Peyer's patch (tissue), 4 donors: ENCODE measurements at regions not wholly inside any gene's neighbourhood (a gene's known extent, or its start where the extent isn't known, plus 50 kb on each side); places are given as distances from the start of the nearest gene placed in this dataset.

Experiments used
- DNase-seq, 3 donors: peaks; one replicate each; pipeline ENCODE4 v3.0.0-alpha.2; 2017 to 2019
- H3K27ac ChIP-seq, 4 donors: fragments of 200-600 bp; sonication (generic); one replicate each; pipeline ENCODE4 v1.5.1; 2016 to 2019
- H3K27me3 ChIP-seq, 2 donors: fragments of 200-600 bp; sonication (generic); one replicate each; pipeline ENCODE4 v1.5.1; 2019
- H3K36me3 ChIP-seq, 3 donors: fragments of 200-600 bp; sonication (generic); one replicate each; pipeline ENCODE4 v1.5.1; 2016 to 2019
- H3K4me1 ChIP-seq, 4 donors: fragments of 200-600 bp; sonication (generic); one replicate each; pipeline ENCODE4 v1.5.1; 2016 to 2019
- H3K4me3 ChIP-seq, 4 donors: fragments of 200-600 bp; sonication (generic); 1 replicate in 3 of 4; 2 replicates in 1 of 4; pipeline ENCODE4 v1.5.1; 2016 to 2019; ENCODE audit warnings: mild to moderate bottlenecking in 1 of 4
- H3K9me3 ChIP-seq, 4 donors: fragments of 200-600 bp; sonication (generic); one replicate each; pipeline ENCODE4 v1.5.1; 2016 to 2019; ENCODE audit warnings: mild to moderate bottlenecking in 1 of 4
- POLR2A ChIP-seq, 2 donors: fragments of 450-650 bp; IDR thresholded peaks; one replicate each; pipeline ENCODE4 v1.5.1; 2017; ENCODE audit warnings: antibody characterized with exemption in 2 of 2, mild to moderate bottlenecking in 2 of 2, moderate library complexity in 2 of 2
- TF ChIP-seq, protein P1 (sequence below), 6 experiments: fragments of 450-650 bp in 4 of 6; fragments of 200-600 bp in 2 of 6; sonication (generic) in 1 of 6; IDR thresholded peaks; one replicate each; pipeline ENCODE4 v1.5.1; 2017 to 2019; ENCODE audit warnings: antibody characterized with exemption in 6 of 6, mild to moderate bottlenecking in 3 of 6, moderate library complexity in 1 of 6

DNA sequence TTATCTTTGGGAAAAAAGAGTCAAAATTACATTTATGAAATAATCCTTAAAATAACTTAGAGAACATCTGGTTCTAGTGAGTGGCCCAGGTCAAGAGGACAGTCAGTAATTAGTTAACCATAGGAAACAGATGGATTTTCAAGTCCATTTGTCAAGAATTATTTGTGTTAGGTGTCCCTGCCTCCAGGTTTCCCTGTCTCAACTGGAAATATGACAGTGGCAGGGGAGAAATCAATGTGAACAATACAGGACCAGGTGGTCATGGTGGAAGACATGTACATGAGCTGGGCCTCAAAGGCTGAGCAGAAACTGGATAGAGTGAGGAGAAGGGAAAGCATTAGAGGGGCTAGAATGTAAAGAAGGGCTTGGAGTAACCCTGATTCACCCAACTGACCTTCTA, 372.6 kb downstream of the VPS13C start:
- H3K36me3 ChIP-seq, result no peaks in the 10 kb centered on the region
- H3K4me1 ChIP-seq, result no peaks in the 10 kb centered on the region
- no peak overlapping the region for H3K4me3 ChIP-seq
- H3K9me3 ChIP-seq, result no peaks in the 10 kb centered on the region
- H3K27me3 ChIP-seq, result no peaks in the 10 kb centered on the region
- no peak for TF ChIP-seq POLR2A (IDR thresholded peaks at IDR 0.05)
- TF ChIP-seq, protein P1, sequence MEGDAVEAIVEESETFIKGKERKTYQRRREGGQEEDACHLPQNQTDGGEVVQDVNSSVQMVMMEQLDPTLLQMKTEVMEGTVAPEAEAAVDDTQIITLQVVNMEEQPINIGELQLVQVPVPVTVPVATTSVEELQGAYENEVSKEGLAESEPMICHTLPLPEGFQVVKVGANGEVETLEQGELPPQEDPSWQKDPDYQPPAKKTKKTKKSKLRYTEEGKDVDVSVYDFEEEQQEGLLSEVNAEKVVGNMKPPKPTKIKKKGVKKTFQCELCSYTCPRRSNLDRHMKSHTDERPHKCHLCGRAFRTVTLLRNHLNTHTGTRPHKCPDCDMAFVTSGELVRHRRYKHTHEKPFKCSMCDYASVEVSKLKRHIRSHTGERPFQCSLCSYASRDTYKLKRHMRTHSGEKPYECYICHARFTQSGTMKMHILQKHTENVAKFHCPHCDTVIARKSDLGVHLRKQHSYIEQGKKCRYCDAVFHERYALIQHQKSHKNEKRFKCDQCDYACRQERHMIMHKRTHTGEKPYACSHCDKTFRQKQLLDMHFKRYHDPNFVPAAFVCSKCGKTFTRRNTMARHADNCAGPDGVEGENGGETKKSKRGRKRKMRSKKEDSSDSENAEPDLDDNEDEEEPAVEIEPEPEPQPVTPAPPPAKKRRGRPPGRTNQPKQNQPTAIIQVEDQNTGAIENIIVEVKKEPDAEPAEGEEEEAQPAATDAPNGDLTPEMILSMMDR (IDR thresholded peaks at IDR 0.05), result no peak
- no peak for DNase-seq
- no peak overlapping the region for H3K27ac ChIP-seq

GRCh38 chr15:61687124-61687523, 373.1 kb downstream of the VPS13C start:
- Histone ChIP-seq H3K36me3 (no peaks in the 10 kb centered on the region), H3K27ac (no peak overlapping the region), H3K27me3 (no peaks in the 10 kb centered on the region), H3K9me3 (no peaks in the 10 kb centered on the region), H3K4me1 (no peaks in the 10 kb centered on the region), H3K4me3 (no peak overlapping the region)
- TF ChIP-seq POLR2A (IDR thresholded peaks at IDR 0.05), result no peak
- TF ChIP-seq, protein P1 (IDR thresholded peaks at IDR 0.05), result no peak
- no peak for DNase-seq

GRCh38 chr15:61685971-61686370, 374.3 kb downstream of the VPS13C start:
- Histone ChIP-seq H3K9me3 (no peaks in the 10 kb centered on the region), H3K36me3 (no peaks in the 10 kb centered on the region), H3K4me1 (no peaks in the 10 kb centered on the region), H3K27ac (no peak overlapping the region), H3K27me3 (no peaks in the 10 kb centered on the region), H3K4me3 (no peak overlapping the region)
- TF ChIP-seq, protein P1 (IDR thresholded peaks at IDR 0.05), result no peak
- no peak for TF ChIP-seq POLR2A (IDR thresholded peaks at IDR 0.05)
- no peak for DNase-seq

GRCh38 chr15:61685534-61685933, 374.7 kb downstream of the VPS13C start:
- no peak for DNase-seq
- TF ChIP-seq POLR2A (IDR thresholded peaks at IDR 0.05), result no peak
- TF ChIP-seq, protein P1 (IDR thresholded peaks at IDR 0.05), result no peak
- Histone ChIP-seq H3K27me3 (no peaks in the 10 kb centered on the region), H3K36me3 (no peaks in the 10 kb centered on the region), H3K27ac (no peak overlapping the region), H3K9me3 (no peaks in the 10 kb centered on the region), H3K4me1 (no peaks in the 10 kb centered on the region), H3K4me3 (no peak overlapping the region)

DNA sequence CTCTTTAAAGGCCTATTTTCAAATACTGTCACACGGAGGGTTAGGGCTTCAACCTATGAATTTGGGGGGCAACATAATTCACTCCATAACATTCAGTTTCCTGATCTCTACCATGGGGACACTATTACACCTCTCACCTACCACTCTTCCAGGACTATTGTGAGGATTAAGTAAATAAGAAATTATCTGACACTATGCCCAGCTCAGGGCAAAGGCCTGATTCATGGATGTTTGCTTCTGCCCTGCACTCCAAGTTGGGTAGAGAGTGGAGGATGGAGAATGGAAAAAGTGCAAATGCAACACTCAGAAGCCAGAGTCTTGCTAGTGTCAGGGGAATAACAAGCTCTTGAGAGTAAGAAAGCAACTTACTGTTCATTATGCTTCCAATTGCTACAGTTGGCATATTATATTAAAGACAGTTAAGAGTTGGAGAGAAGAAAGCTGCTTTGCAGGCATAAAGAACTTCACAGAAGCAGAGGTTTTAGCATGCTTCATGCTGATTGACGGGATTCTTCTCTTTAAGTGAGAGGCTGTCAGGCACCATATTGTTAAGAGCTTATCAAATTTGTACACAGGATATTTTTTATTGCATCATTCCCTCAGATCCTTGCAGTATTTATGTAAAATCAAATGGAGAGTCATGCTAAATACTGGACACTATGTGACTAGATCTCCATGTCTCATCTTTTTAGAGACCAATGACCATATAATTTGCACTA, 375.3 kb downstream of the VPS13C start:
- no peak overlapping the region for H3K27ac ChIP-seq
- H3K27me3 ChIP-seq, result no peaks in the 10 kb centered on the region
- TF ChIP-seq, protein P1 (IDR thresholded peaks at IDR 0.05), result no peak
- no peak for TF ChIP-seq POLR2A (IDR thresholded peaks at IDR 0.05)
- no peaks in the 10 kb centered on the region for H3K4me1 ChIP-seq
- no peak for DNase-seq
- H3K9me3 ChIP-seq, result no peaks in the 10 kb centered on the region
- H3K4me3 ChIP-seq, result no peak overlapping the region
- no peaks in the 10 kb centered on the region for H3K36me3 ChIP-seq
